HG03103 (cell line): ENCODE measurements at regions not wholly inside any gene's neighbourhood (a gene's known extent, or its start where the extent isn't known, plus 50 kb on each side); places are given as distances from the start of the nearest gene placed in this dataset.

Source experiments
- ATAC-seq: cut with Tn5 transposase; IDR thresholded peaks from one replicate; pipeline ENCODE4 v1.9.1; 2021; ENCODE audit warnings: low read depth; ENCODE audit not compliant: unreplicated experiment

- ATAC-seq, result no peak
Measured at GRCh38 chr6:14948586-14949245, 297.2 kb upstream of the JARID2 start.

- ATAC-seq, result no peak
Measured at GRCh38 chr6:14950103-14950969, 295.5 kb upstream of the JARID2 start.

DNA sequence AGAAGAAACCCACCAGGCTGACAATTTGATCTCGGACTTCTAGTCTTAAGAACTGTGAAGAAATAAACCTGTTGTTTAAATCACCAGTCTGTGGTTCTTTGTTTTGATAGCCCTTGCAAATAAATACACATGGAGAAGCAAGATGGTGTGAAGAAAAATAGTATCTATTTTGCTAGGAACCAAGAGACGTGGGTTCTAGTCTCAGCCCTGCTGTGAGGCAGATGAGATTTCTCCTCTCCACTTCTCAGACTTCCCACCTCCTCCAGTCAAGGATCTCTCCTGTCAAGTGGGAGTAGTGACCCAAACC lies 294.9 kb upstream of the JARID2 start:
- no peak for ATAC-seq

DNA sequence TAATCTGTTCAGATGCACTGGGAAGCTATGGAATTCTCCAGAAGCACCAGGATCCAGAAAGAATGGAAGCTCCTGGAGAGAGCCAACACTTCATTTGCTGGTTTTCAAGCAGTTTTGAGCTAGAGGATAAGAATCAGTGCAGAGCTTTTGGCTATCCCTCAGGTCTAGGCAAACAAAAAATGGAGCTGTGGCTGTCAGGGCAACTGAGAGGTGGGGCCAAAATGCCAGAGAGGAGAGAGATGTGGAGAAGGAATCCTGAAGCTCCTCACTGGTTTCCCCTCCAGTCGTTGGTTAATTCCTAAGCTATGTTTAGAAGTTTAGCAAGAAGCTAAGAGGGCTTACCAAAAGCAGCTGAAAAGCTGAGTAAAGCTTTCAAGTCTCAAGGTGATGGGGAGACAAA lies 294.2 kb upstream of the JARID2 start:
- no peak for ATAC-seq

DNA sequence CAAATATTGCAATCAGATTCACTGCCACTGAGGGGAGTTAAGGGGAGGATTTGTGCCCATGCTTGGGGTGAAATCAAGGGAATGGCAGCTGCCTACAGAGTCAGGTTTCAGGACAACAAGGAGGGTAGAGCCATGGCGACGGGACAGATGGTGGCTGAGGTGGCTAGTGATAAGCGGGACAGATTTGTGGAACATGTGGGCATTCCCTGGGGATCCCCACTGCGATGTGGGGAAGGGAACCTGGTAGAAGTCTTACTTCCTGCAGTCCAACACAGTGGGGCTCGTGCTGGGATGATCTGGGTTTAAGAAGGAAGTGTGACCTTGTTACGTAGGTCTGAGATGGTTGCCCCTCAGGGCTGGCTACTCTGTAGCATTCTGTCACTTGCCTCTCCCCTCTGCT lies 292.0 kb upstream of the JARID2 start:
- no peak for ATAC-seq

- ATAC-seq, result no peak
Measured at GRCh38 chr6:14957355-14958059, 288.4 kb upstream of the JARID2 start.

DNA sequence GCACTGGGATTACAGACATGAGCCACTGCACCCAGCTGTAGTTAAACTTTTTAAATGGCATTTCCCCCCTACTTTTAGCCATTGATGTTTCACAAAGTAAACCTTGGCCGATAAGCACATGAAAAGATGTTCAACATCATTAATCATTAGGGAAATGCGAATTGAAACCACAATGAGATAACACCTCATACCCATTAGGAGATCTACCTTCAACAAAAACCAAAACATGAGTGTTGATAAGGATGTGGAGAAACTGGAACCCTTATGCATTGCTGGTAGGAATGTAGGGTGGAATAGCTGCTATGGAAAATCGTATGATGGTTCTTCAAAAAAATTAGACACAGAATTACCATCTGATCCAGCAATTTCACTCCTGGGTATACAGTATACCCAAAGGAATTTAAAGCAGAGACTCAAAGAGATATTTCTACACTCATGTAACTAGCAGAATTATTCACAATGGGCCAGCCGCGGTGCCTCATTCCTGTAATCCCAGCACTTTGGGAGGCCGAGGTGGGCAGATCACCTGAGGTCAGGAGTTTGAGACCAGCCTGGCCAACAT lies 286.5 kb upstream of the JARID2 start:
- ATAC-seq, result no peak

DNA sequence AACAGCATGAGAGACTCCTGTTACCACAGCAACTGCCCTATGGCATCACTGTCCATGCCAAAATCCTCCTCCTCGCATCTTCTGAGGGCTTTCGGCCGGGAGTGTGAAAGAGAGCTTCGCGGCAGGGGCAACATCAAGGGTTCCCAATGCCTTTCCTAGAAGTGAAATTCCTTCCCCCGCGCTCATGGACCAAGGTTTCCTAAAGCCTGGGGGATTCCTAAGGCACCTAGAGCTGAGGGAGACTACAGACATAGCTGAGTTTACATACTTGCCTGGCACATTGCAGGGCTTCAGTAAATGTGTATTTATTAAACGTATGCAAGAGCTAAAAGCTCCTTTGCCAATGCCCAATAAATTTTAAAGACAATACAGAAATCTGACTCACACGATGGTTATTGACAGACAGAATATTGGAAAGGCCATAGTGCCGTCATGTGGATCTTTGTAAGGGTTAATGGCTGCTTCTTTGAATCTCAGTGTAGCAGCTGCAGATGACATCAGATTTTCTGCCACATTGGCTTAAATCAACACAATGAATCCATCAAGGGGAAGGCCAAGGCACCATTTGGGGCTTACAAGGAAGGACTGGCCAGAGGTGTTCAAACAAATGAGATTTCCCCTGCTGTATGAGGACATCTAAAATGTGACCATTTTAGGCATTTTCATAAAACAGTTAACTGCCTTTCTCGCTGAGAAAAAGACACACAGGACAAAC lies 281.2 kb upstream of the JARID2 start:
- ATAC-seq, result no peak

DNA sequence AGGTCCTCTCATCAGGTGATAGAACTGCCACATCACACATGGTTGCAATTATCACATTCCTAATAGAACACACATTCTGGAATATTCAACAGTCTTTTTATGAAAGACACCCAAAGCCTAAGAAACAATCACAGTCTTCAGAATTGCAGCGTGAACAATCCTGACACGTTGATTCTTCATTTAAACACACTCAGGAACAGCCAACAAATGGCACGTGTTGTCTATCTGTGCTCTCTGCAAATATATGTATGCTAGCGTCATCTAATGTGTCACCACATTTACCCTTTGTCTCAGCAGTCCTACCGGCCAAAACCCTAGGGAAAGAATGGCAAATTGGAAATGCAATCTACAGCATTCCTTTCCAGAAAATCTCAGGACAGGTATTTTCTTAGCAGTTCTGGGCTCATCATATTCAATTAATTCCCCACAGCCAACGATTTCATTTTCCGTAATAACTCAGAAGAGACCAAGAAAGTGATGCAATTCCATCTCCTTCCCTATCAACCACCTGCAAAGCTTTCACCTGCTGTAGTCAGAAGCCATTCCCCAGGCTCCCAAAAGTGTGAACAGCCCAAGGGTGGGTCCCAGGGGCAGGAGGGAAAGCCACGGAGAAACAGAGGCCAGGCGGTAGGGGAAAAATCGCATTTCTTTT lies 280.3 kb upstream of the JARID2 start:
- no peak for ATAC-seq

GRCh38 chr6:14966096-14966905 lies 279.6 kb upstream of the JARID2 start:
- no peak for ATAC-seq

DNA sequence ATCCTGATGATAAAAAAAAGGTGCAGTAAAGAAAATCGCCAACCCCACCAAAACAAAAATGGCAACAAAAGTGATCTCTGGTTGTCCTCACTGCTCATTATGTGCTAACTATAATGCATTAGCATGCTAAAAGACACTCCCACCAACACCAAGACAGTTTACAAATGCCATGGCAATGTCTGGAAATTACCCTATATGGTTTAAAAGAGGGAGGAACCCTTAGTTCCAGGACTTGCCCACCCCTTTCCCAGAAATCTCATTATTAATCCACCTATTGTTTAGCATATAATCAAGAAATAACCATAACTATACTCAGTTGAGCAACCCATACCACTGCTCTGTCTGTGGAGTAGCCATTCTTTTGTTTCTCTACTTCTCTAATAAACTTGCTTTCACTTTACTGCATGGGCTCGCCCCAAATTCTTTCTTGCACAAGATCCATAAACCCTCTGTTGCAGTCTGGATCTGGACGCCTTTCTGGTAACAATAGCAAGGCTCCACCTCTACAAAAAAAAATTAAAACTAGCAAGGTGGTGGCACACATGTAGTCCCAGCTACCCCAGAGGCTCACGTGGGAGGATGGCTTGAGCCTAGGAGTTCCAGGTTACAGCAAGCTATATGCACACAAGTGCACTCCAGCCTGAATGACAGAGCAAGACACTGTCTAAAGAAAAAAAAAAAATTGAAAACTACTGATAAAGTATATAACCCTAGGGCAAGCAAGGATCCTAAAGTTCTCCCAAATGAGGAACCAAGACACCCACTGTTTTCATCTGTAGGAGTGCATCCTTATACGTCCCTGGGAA lies 278.8 kb upstream of the JARID2 start:
- ATAC-seq, result no peak

DNA sequence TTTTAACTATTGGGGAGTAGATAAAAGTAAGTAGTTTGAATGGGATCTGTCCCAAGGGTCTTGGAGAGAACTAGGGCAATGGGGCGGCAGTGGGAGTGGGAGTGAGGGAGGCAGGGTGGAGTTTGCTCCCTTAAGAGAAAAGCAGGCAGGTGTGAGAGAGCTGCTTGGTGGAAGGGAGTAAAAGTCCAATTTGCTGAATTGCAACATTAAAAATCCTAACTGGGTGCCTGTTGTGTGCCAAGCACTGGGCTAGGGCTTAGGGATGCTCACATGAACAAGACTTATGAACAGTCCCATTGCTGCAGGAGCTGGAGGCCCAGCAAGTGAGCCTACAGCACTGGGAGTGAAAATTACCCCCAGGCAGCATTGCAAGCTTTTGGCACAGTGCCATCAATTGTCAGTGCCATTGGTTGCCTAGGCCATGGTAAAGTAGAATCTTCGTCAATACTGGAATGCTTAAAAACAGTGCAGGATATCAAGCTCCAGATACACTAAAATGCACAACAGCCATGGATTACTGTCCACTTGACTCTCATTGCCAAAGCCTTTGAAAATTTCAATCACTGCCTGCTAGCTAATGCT lies 277.7 kb upstream of the JARID2 start:
- ATAC-seq, result no peak

- ATAC-seq, result no peak
Measured at GRCh38 chr6:14969126-14969525, 276.7 kb upstream of the JARID2 start.

DNA sequence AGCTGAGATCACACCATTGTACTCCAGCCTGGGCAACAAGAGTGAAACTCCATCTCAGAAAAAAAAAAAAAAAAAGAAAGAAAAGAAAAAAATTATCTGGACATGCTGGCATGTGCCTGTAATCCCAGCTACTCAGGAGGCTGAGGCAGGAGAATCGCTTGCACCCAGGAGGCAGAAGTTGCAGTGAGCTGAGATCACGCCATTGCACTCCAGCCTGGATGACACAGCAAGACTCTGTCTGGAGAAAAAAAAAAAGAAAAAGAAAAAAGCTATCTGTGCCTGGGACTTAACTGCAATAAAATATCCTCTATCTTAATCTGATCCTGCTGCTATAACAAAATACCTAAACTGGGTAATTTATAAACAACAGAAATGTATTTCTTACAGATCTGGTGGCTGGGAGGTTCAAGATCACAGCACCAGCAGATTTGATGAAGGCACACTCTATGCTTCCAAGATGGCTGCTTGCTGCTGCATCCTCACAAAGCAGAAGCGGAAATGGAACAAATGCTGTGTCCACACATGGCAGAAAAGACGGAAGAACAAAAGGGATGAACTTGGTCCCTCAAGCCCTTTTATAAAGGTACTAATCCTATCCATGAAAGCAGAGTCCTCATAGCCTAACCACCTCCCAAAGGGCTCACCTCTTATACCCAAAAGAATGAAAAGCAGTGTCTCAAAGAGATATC lies 273.3 kb upstream of the JARID2 start:
- no peak for ATAC-seq

DNA sequence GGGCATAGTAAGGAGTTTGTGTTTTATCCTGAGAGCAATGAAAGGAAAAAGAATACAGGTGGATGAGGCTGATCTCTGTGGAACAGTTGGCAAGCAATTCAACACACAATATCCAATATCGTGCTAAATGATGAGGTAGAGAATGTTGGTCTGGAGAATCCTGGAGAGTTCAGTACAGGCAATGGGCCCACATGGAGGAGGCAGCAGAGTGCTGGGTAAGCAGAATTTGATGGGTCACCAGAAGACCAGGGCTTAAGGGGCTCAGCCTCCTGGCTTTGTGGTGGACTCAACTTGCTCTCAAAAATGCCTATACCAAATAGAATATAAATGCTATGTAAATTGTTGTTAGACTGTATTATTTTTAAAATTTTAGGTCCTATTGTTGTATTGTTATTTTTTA lies 271.5 kb upstream of the JARID2 start:
- ATAC-seq, result no peak

DNA sequence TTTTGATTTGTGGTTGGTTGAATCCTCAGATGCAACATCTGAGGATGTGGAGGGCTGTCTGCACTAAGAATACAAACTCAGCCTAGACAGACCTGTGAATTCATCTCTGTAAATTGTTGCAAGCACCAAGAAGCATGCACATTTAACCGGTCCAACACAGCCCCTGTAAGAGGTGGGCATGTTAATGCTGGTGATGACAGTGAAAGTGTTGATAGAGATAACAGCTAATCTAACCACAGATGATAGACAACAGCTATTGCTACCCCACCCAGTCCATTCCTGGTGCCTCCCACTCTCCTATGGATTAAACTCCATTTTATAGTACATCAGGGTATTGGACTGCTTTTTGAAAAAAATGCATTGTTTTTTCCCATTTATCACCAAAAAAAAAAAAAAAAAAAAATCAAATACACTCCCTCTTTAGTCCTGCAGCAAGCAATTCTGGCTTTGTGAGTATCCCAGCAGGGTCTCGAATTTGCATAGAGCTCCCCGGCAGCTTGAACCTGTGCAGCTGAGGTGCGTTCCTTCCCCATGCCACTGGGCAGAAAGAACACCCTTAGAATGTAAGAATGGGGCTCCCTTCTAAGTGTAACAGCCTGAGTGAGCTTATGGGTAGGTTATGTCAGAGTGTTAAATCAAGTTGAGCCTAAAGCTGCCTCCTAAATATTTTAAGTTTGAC lies 270.9 kb upstream of the JARID2 start:
- ATAC-seq, result no peak

DNA sequence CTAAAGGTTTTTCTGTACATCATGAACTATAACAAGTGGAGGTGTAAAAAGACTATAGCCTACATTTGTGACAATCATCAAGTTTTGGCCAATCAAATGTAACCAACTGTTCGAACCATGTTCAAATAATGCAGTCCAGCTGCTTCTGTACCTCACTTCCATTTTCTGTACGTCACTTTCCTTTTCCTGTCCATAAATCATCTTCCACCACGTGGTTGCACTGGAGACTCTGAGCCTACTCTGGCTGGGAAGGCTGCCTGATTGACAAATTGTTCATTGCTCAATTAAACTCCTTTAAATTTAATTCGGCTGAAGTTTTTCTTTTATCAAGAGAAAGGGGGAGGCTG lies 270.4 kb upstream of the JARID2 start:
- no peak for ATAC-seq
